ENCODE measurements at regions not wholly inside any gene's neighbourhood (a gene's known extent, or its start where the extent isn't known, plus 50 kb on each side); places are given as distances from the start of the nearest gene placed in this dataset.

- no peak for DNase-seq
- Mint-ChIP-seq H3K27ac (peak overlapping the region; percentile 20), H3K36me3 (ENCODE audit: low read depth) (no peaks in the 10 kb centered on the region), H3K4me1 (peaks cover 100% of the 10 kb centered on the region), H3K27me3 (ENCODE audit: low read depth, poor library complexity) (no peaks in the 10 kb centered on the region), H3K4me3 (no peak overlapping the region), H3K9me3 (no peaks in the 10 kb centered on the region)
- no peak for TF ChIP-seq CTCF (IDR thresholded peaks at IDR 0.05)
Measured at GRCh38 chr2:15816226-15816625, 124.1 kb upstream of the MYCN start.

GRCh38 chr2:15816674-15817406 lies 123.5 kb upstream of the MYCN start:
- no peaks in the 10 kb centered on the region for H3K27me3 Mint-ChIP-seq (ENCODE audit: low read depth, poor library complexity)
- no peaks in the 10 kb centered on the region for H3K36me3 Mint-ChIP-seq (ENCODE audit: low read depth)
- peaks cover 97% of the 10 kb centered on the region for H3K4me1 Mint-ChIP-seq
- TF ChIP-seq CTCF (IDR thresholded peaks at IDR 0.05): no peak
- H3K9me3 Mint-ChIP-seq: no peaks in the 10 kb centered on the region
- H3K4me3 Mint-ChIP-seq: no peak overlapping the region
- DNase-seq: no peak
- H3K27ac Mint-ChIP-seq: peak overlapping the region; percentile 20

- Mint-ChIP-seq H3K36me3 (ENCODE audit: low read depth) (no peaks in the 10 kb centered on the region), H3K9me3 (no peaks in the 10 kb centered on the region), H3K4me3 (no peak overlapping the region), H3K27ac (peak overlapping the region; percentile 99), H3K27me3 (ENCODE audit: low read depth, poor library complexity) (no peaks in the 10 kb centered on the region), H3K4me1 (peaks cover 88% of the 10 kb centered on the region)
- TF ChIP-seq CTCF (IDR thresholded peaks at IDR 0.05): no peak
- no peak for DNase-seq
Measured at GRCh38 chr2:15817748-15818147, 122.6 kb upstream of the MYCN start.

GRCh38 chr2:15818318-15818753 lies 122.0 kb upstream of the MYCN start:
- Mint-ChIP-seq H3K4me1 (peaks cover 87% of the 10 kb centered on the region), H3K9me3 (no peaks in the 10 kb centered on the region), H3K27ac (peak overlapping the region; percentile 99), H3K27me3 (ENCODE audit: low read depth, poor library complexity) (peaks cover 2% of the 10 kb centered on the region), H3K36me3 (ENCODE audit: low read depth) (no peaks in the 10 kb centered on the region), H3K4me3 (peak overlapping the region; percentile 60)
- TF ChIP-seq CTCF (IDR thresholded peaks at IDR 0.05): no peak
- peak; percentile 75 for DNase-seq

GRCh38 chr2:15818881-15819280 lies 121.5 kb upstream of the MYCN start:
- TF ChIP-seq CTCF (IDR thresholded peaks at IDR 0.05): no peak
- H3K4me1 Mint-ChIP-seq: peaks cover 87% of the 10 kb centered on the region
- H3K27ac Mint-ChIP-seq: peak overlapping the region; percentile 99
- no peaks in the 10 kb centered on the region for H3K36me3 Mint-ChIP-seq (ENCODE audit: low read depth)
- H3K4me3 Mint-ChIP-seq: peak overlapping the region; percentile 23
- H3K9me3 Mint-ChIP-seq: no peaks in the 10 kb centered on the region
- H3K27me3 Mint-ChIP-seq (ENCODE audit: low read depth, poor library complexity): peaks cover 3% of the 10 kb centered on the region
- DNase-seq: no peak
